ENCODE measurements at regions not wholly inside any gene's neighbourhood (a gene's known extent, or its start where the extent isn't known, plus 50 kb on each side); places are given as distances from the start of the nearest gene placed in this dataset.
"Not testable (repeated sequence)": the region's sequence is repeated elsewhere in the genome, so short reads cannot be mapped to it uniquely, and the experiment has no call there.

- no peak for DNase-seq
Observed at GRCh38 chr12:61991661-61992060, 268.5 kb upstream of the USP15 start.

- DNase-seq: peak in 1 of 2 experiments; percentile 20
Observed at GRCh38 chr12:61993734-61994345, 266.4 kb upstream of the USP15 start.

- DNase-seq: no peak
Observed at GRCh38 chr12:61996717-61997116, 263.5 kb upstream of the USP15 start.

- DNase-seq: no peak
Observed at GRCh38 chr12:61998791-61999190, 261.4 kb upstream of the USP15 start.

GRCh38 chr12:61999311-61999710 is 260.9 kb upstream of the USP15 start:
- no peak for DNase-seq

GRCh38 chr12:62001424-62001823 is 258.8 kb upstream of the USP15 start:
- no peak for DNase-seq

DNA sequence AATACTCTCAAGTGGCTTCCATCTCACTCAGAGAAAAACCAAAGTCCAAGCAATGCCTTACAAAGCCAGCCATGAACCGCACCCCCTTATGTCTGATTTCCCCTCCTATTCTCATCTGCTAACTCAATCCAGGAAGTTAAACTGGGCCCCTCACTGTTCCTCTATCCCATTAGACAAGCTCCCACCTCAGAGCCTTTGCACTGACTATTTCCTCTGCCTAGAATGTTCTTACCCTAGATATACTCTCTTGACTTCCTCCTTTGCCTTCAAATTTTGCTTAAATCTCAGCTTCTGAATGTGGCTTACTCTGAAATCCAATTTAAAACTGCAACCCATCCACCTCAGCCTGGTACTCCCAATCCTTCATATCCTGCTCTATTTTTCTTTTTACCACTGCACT is 257.0 kb upstream of the USP15 start:
- no peak for DNase-seq

GRCh38 chr12:62003701-62004100 is 256.5 kb upstream of the USP15 start:
- no peak for DNase-seq

GRCh38 chr12:62005615-62006014 is 254.6 kb upstream of the USP15 start:
- no peak for DNase-seq

GRCh38 chr12:62006076-62006732 is 254.0 kb upstream of the USP15 start:
- peak in 1 of 2 experiments; percentile 3 for DNase-seq

GRCh38 chr12:62008703-62009102 is 251.5 kb upstream of the USP15 start:
- DNase-seq: no peak

DNA sequence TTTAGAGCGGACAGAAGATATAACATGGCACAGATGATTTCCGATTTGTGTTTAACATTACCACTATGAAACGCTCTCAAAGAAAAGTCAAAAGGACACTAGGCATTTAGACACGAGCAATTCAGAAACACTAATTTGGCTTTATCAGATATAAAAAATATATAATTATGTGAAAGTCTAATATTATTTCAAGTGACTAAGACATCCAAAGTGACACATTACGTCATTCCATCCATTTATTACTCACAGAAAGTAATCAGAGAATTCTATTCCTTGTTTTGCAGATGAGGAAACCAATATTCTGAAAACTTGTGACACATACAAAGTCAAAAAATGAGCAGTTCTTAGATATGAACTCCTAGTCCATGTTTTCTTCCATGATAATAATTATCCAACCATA is 250.8 kb upstream of the USP15 start:
- DNase-seq: no peak

GRCh38 chr12:62010331-62010906 is 249.8 kb upstream of the USP15 start:
- DNase-seq: not testable (repeated sequence)

GRCh38 chr12:62010973-62011372 is 249.2 kb upstream of the USP15 start:
- DNase-seq: not testable (repeated sequence)

GRCh38 chr12:62014330-62014729 is 245.9 kb upstream of the USP15 start:
- no peak for DNase-seq

GRCh38 chr12:62016021-62016420 is 244.2 kb upstream of the USP15 start:
- DNase-seq: no peak

- DNase-seq: peak in 1 of 2 experiments; percentile 6
Observed at GRCh38 chr12:62021808-62022207, 238.4 kb upstream of the USP15 start.

DNA sequence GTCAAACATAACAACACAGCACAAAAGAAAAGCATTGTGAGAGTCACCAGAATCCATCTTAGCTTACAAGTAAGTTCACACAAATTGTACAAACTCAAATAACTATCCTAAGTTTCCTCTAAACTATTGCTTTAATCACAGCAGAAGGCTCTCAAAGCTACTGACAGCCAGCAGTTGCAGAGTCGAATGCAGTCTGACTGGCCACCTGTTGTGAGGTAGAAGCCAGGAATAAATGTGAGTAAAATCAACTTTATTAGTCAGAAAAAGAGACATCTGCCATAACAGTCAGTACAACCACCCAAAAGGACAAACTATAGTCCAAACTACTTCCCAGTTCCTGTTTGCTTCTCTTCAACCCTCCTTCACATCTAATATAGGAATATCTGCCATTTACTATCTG is 231.7 kb upstream of the USP15 start:
- no peak for DNase-seq

DNA sequence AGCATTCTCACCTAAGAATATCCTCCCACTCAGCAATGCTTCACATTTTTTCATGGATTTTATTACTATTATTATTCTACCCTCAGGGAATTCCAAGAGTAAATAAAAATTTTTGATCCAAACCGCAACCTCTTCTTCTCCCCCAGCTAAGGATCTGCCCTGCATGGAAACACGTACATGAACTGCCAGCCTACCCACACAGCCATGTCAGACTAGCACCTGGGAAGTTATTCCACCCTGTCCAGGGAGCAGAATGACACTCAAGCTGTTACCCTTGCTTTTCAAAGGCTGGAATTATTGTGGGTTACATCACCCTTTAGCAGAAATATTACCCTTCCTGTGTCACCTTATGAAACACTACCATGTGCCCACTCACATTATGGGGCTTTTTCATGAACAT is 227.3 kb upstream of the USP15 start:
- DNase-seq: no peak

DNA sequence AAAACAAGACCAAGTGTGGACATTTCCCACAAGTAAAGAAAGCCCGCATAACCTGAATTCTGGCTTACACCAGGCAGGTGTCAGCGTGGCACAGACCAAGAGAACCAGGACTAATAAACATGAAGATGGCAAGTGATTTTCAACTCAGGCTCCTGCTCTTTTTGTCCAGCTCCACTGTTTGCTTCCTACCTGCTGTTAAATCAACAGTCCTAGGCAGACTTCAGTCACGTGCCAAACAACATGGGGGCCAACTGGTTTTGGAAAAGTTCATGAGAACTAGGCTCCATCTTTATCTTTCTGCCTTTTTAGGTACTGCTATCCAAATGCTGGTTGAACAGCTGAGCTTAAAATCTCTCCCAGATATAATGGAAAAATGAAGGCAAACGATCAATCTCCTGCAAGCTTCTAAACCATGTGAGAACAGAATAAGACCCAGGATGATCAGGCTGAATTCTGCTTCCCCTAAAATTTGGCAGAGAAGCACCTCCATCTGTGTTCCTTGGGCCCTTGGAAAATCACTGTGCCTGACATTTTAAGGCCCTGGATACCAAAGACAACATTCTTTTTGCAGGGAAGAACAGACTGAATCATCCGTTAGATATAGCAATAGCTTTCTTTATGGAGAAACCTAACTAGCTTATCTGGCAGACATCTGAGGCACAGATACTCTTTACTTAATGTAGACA is 215.6 kb upstream of the USP15 start:
- DNase-seq: no peak

- DNase-seq: no peak
Observed at GRCh38 chr12:62045211-62045610, 215.0 kb upstream of the USP15 start.

GRCh38 chr12:62050785-62051184 is 209.4 kb upstream of the USP15 start:
- no peak for DNase-seq

DNA sequence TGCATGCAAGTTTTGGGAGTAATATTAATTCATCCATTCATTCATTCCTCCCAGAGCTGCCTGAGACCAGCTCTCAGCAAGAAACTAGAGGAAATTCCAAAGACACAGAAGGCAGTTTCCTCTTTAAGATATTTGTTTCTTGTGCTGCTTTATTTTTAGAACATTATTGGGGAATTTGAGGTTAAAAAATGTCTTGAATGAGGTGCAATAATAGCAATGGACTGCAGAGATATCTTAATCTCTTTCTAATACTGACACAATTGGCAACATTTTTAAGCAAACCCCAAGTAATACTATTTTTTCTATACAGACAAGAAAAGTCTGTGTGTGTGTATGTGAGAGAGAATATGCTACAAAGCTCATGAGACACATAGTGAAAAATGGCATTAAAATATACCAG is 190.2 kb upstream of the USP15 start:
- DNase-seq: no peak

DNA sequence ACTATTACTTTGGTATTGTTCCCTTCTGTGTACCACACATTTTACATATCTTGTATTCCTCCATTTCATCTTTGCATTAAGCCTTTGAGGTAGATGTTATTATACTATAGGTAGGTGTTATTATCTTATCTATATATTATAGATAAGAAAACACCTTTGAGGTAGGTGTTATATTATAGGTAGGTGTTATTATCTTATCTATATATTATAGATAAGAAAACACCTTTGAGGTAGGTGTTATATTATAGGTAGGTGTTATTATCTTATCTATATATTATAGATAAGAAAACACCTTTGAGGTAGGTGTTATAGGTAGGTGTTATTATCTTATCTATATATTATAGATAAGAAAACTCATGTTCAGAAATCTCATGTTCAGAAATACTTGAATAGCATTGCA is 187.0 kb upstream of the USP15 start:
- not testable (repeated sequence) for DNase-seq
